ENCODE measurements at regions not wholly inside any gene's neighbourhood (a gene's known extent, or its start where the extent isn't known, plus 50 kb on each side); places are given as distances from the start of the nearest gene placed in this dataset.
"Not testable (repeated sequence)": the region's sequence is repeated elsewhere in the genome, so short reads cannot be mapped to it uniquely, and the experiment has no call there.

DNA sequence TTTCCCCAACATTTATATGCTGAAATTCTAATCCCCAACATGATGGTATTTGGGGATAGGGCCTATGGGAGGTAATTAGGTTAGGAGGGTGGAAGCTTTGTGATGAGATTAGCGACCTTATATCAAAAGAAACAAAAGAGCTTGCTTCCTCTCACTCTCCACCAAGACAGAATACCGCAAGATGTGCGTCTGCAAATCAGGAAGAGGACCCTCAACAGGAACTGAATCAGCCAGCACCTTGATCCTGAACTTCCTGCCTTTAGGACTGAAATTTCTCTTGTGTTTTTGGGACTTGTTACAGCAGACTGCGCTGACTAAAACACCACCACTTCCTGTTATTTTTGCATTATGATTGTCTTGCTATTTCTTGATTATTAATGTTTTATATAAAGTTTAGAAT lies 1889.4 kb downstream of the C4orf33 start:
- DNase-seq = no peak

DNA sequence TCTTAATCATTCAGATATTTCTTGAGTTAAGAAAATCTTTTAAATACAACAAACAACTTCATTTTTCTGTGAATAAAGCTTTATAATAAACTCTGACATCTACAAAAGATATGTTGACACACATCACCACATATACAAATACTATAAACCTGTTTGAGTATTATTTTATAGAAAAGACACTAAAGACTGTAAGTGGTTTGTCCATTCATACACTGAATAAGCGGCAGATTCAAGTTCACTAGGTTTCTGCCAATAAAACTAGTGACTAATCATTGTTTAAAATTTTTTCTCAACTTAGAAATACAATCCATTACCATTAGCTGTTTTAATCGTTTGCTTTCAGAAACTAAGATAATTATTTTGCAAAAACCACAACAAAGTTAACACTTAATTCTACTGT lies 1900.0 kb downstream of the C4orf33 start:
- no peak for DNase-seq

DNA sequence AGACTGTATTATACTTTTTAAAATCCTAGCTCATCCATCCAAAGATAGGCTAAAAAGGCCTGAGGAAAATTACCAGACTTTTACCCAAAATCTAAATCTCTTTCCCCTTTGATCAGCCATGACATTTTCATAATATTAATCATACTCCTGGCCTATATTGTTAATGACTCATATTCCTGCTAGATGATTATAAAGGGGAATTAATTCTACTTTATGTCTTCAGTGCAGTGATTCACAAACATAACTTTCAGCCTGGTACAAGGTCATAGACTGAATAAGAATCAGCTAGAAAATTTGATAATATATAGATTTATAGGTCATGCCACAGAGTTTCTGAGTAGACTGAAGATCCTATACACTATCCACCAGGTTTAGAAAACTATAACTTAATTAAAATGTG lies 1905.4 kb downstream of the C4orf33 start:
- no peak for DNase-seq

GRCh38 chr4:131002132-131002531 lies 1906.2 kb downstream of the C4orf33 start:
- DNase-seq = no peak

GRCh38 chr4:131006388-131006787 lies 1910.4 kb downstream of the C4orf33 start:
- no peak for DNase-seq

DNA sequence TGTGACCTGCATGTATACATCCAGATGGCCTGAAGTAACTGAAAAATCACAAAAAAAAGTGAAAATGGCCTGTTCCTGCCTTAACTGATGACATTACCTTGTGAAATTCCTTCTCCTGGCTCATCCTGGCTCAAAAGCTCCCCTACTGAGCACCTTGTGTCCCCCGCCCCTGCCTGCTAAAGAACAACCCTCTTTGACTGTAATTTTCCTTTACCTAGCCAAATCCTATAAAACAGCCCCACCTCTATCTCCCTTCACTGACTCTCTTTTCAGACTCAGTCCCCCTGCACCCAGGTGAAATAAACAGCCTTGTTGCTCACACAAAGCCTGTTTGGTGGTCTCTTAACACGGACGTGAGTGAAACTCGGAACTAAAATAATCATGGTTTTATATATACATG lies 1916.0 kb downstream of the C4orf33 start:
- DNase-seq = not testable (repeated sequence)

- DNase-seq = no peak
These were observed 1917.3 kb downstream of the C4orf33 start for GRCh38 chr4:131013226-131013625.

- no peak for DNase-seq
These were observed 1930.8 kb downstream of the C4orf33 start for GRCh38 chr4:131026771-131027170.

GRCh38 chr4:131044368-131044767 lies 1948.4 kb downstream of the C4orf33 start:
- DNase-seq = no peak

- DNase-seq = no peak
These were observed 1950.9 kb downstream of the C4orf33 start for GRCh38 chr4:131046821-131047220.

DNA sequence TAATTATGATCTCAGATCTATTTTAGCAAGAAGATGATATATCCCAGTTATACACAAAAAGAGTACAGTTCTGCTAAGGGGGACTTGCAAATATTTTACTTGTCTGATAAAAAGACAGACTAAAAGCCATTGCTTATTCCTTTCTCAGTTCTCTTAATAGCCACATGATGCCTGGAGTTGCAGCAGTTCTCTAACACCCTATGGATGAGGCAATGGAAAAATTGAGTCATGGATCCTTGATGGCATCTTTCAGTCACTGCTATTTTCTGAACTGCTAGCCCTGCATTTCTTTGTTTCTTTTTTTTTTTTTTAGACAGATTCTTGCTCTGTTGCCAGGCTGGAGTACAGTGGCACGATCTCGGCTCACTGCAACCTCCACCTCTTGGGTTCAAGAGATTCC lies 1956.7 kb downstream of the C4orf33 start:
- DNase-seq = no peak

DNA sequence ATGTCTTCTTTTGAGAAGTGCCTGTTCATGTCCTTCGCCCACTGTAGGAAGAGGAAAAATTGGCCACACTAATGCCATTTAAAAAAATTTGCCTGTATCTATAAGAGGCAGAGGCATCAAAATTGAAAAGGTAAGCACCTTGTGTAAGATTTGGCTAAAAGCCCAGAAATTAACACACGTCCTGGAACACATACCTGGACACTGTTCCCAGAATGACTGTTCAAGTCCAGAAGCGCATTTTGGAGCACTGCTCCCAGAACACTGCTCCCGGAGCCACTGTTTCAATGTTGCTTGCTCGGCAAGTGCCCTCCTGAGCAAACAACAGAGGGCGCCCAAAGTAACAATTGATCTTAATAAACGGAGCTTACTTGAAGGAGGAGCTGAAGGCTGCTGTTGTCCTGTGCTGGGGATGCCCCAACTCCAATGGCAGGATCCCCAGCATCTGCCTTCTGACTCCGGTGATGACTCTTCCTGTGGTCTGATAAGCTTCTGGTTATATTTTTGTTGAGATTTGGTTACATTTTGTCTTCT lies 1958.6 kb downstream of the C4orf33 start:
- no peak for DNase-seq

DNA sequence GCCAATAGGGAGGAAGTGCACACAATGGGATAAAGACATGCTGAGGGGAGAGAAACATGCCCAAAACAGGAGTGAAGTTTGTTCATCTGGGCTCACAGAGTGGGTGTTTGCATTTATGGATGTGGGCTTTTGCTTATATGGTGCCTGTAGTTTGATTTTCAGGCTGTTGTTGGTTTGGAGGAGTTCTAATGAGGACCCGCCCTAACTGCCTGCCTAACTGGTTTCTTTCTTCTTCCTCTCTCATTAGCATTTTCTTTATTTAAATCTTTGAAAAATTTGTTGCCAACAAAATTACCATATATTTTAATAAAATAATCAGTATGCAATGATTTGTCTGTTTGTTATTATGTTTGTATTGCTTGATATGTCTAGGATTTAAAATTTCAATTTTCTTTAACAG lies 1965.8 kb downstream of the C4orf33 start:
- DNase-seq = no peak

DNA sequence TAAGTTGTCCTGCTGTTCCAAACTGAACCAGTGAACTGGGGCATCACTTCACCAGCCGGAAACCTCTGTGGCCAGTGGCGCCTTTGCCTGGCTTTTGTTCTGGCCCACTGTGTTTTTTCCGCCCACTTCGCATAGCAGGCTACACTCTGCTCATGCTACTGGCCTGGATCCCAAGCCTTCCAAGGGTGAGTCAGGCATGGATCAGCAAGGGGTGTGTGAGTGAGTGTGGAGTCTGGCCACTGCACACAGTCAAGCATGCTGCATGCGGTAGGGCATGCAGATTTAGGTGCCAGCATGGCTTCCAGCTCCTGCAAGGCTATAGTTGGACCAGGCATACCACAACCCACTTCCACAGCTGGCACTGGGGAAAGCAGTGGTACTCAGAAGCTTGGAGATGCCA lies 1967.9 kb downstream of the C4orf33 start:
- no peak for DNase-seq

DNA sequence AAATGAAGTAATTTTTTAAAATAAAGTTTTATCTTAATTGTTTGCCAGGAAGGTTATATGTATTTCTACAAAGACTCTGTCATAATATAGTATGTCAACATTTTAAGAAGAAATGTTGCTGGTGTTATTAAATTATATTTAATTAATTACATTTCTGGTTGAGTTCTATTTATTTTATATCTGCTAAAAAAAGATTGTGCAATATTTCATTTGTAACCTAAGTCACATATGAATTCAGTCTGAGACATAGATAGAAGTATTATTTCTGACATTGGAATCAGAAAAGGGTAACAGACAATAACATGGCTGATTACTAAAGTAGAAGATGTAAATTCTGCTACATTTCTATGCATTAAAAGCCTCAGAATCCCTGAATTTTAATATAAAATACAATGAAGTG lies 1985.1 kb downstream of the C4orf33 start:
- no peak for DNase-seq

GRCh38 chr4:131084997-131085396 lies 1989.0 kb downstream of the C4orf33 start:
- DNase-seq = no peak

- peak; percentile 47 for DNase-seq
These were observed 1995.9 kb downstream of the C4orf33 start for GRCh38 chr4:131091896-131092295.

GRCh38 chr4:131093303-131093702 lies 1997.4 kb downstream of the C4orf33 start:
- DNase-seq = no peak

DNA sequence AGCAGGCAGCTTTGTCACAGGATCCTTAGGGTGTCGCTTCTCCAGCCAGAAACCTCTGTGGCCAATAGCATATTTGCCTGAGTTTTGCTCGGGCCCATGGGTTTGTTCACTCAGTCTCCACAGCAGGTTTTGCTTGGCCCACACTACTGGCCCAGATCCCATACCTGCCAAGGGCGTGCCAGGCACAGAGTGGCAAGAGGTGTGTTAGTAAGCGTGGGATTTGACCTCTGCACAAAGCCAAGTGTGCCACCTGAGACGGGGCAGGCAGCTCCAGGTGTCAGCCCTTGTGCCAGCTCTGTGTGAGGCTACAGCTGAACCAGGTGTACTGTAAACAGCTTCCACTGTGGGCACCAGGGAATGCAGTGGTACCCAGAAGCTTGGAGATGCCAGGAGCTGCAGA lies 2003.0 kb downstream of the C4orf33 start:
- DNase-seq = no peak

- no peak for DNase-seq
These were observed 2017.3 kb downstream of the C4orf33 start for GRCh38 chr4:131113273-131113672.

DNA sequence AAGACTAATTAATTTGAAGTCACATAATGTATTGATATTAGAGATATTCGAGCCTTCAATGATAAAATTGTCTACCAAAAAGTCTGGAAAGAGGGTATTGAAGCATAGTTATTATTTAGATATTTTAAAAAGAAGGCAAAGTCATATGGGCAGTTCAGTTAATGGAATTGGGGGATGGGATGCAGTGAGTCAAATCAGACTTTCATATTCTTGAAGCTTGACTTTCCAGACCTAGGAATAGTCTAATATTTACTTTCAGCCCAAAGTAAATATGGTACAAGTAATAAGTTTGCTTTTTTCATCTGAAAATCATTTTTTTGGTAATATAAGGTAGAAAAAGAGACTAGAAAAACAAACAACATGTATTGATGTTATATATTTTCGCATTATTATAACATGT lies 2017.8 kb downstream of the C4orf33 start:
- DNase-seq = no peak

GRCh38 chr4:131119661-131120060 lies 2023.7 kb downstream of the C4orf33 start:
- no peak for DNase-seq

DNA sequence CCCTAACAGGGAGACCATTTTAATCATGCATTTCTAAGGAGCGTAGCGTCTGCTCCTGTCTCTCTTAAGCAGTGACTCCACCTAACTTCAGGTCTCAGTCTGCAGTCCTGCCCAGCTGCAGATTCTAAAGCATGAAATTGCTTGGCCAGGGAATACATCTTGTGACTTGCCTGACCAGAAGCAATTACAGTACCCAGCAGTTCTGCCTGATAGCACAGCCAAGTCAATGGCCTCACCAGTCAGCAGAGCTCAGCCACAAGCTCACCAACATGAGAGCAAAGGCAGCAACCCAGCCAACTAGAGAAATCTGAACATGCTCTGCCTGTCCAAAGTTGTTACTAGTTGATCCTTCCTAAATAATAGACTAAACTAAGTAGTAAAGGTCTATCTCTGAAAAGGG lies 2011.9 kb upstream of the PCDH10 start:
- DNase-seq = no peak

- DNase-seq = no peak
These were observed 1989.8 kb upstream of the PCDH10 start for GRCh38 chr4:131159261-131159660.

DNA sequence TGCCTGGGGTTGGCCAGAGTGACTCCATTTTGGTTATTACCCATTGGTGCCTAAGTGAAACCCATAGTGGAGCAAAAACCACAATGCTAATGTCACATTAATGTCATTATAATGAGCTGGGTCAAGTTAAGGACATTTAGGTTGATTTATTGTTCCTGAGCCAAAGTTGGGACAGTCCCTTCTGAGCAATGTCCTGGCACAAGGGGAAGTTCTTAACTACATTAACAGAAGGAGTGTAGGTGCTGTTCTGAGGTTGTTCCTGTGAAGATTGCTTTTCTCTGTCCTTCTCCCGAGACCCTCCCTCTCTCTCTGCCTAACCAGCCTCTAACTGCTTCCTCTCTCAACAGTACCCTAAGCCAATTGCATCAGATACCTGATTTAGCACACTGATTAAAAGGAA lies 1956.8 kb upstream of the PCDH10 start:
- no peak for DNase-seq

DNA sequence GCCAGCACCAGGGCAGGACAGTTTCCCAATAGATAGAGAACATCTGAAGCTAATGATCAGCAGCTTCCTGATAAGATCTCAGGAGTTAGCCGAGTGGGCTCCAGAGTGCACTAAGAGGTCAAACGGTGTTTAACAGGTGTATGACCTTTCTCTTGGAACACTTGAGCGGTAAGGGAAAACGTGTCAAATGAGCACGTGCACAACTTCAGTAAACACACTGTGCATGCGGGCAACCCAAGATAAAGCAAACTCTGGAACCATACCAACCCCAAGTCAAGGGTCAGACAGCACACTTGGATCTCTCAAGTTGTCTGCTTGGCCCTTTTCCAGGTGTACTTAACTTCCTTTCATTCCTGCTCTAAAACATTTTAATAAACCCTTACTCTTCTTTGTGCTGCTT lies 1941.5 kb upstream of the PCDH10 start:
- no peak for DNase-seq

Data from COR-L47 (cell line).